Vagina (tissue), 2 donors: ENCODE measurements at regions not wholly inside any gene's neighbourhood (a gene's known extent, or its start where the extent isn't known, plus 50 kb on each side); places are given as distances from the start of the nearest gene placed in this dataset.

Experiments
- DNase-seq, 2 donors: peaks; one replicate each; pipeline ENCODE4 v3.0.0-alpha.2; 2017; ENCODE audit errors: extremely low spot score in 2 of 2
- H3K27ac ChIP-seq: fragments of 200-600 bp; sonication (generic); one replicate; pipeline ENCODE4 v1.5.1; 2019
- H3K27me3 ChIP-seq: fragments of 200-600 bp; sonication (generic); one replicate; pipeline ENCODE4 v1.5.1; 2019
- H3K36me3 ChIP-seq, 2 donors: fragments of 200-600 bp; sonication (generic); one replicate each; pipeline ENCODE4 v1.5.1; 2017 to 2019
- H3K4me1 ChIP-seq: fragments of 200-600 bp; sonication (generic); one replicate; pipeline ENCODE4 v1.5.1; 2019
- H3K4me3 ChIP-seq, 2 donors: fragments of 200-600 bp; sonication (generic); 1 replicate in 1 of 2; 2 replicates in 1 of 2; pipeline ENCODE4 v1.5.1; 2016 to 2019
- H3K9me3 ChIP-seq: fragments of 200-600 bp; sonication (generic); one replicate; pipeline ENCODE4 v1.5.1; 2019
- CTCF ChIP-seq, 3 experiments: fragments of 450-650 bp in 2 of 3; fragments of 200-600 bp in 1 of 3; sonication (generic) in 1 of 3; IDR thresholded peaks; one replicate each; pipeline ENCODE4 v1.5.1; 2017 to 2019; ENCODE audit warnings: antibody characterized with exemption in 3 of 3, mild to moderate bottlenecking in 2 of 3, moderate library complexity in 2 of 3
- POLR2A ChIP-seq, 2 donors: fragments of 450-650 bp; IDR thresholded peaks; one replicate each; pipeline ENCODE4 v1.6.1; 2017; ENCODE audit warnings: antibody characterized with exemption in 2 of 2, mild to moderate bottlenecking in 2 of 2, moderate library complexity in 2 of 2
- POLR2AphosphoS5 ChIP-seq, 2 donors: sonication (generic); formaldehyde crosslinking; IDR thresholded peaks; one replicate each; pipeline ENCODE4 v1.9.0; 2017; ENCODE audit warnings: antibody characterized with exemption in 2 of 2, mild to moderate bottlenecking in 2 of 2, low read depth in 1 of 2; ENCODE audit not compliant: insufficient read depth in 1 of 2
- intact Hi-C: fragments of 100-400 bp; cut with DNase I; formaldehyde crosslinking; loops from one replicate; pipeline ENCODE4 v1.15.1; 2023

- intact Hi-C loops: no loop called here
- no peaks in the 10 kb centered on the region for H3K36me3 ChIP-seq
- H3K9me3 ChIP-seq: no peaks in the 10 kb centered on the region
- H3K27me3 ChIP-seq: no peaks in the 10 kb centered on the region
- no peaks in the 10 kb centered on the region for H3K4me1 ChIP-seq
- TF ChIP-seq POLR2AphosphoS5 (IDR thresholded peaks at IDR 0.05; ENCODE audit: insufficient read depth in 1 of 2, low read depth in 1 of 2) (no peak), CTCF (IDR thresholded peaks at IDR 0.05) (no peak), POLR2A (IDR thresholded peaks at IDR 0.05) (no peak)
- H3K27ac ChIP-seq: no peak overlapping the region
- H3K4me3 ChIP-seq: no peak overlapping the region
- DNase-seq: no peak
These were observed 1323.7 kb upstream of the PIK3C3 start for GRCh38 chr18:40631319-40631718.

GRCh38 chr18:40630496-40630895 is 1324.5 kb upstream of the PIK3C3 start:
- DNase-seq: no peak
- no peaks in the 10 kb centered on the region for H3K36me3 ChIP-seq
- intact Hi-C loops: no loop called here
- H3K4me3 ChIP-seq: no peak overlapping the region
- no peaks in the 10 kb centered on the region for H3K27me3 ChIP-seq
- no peak overlapping the region for H3K27ac ChIP-seq
- no peak for TF ChIP-seq POLR2AphosphoS5 (IDR thresholded peaks at IDR 0.05; ENCODE audit: insufficient read depth in 1 of 2, low read depth in 1 of 2)
- no peak for TF ChIP-seq CTCF (IDR thresholded peaks at IDR 0.05)
- TF ChIP-seq POLR2A (IDR thresholded peaks at IDR 0.05): no peak
- H3K9me3 ChIP-seq: no peaks in the 10 kb centered on the region
- H3K4me1 ChIP-seq: no peaks in the 10 kb centered on the region

DNA sequence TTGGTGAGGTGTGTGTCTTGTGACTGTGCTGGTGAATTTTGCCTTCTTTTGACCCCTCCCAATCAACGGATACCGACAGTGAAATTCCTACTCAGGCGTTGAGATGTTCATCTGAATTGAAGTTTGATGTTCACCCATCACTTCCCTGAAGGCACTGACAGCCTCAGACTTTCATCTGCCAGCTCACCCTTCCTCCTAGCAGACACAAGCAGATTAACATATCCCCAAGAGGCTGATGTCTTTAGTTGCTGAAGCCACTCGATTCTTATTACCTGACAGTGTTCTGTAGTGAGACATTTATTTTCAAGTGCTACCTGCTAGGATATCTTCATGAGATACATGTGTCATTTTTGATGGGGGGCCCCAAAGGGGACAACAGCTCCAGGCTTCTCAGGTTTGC is 1330.1 kb upstream of the PIK3C3 start:
- DNase-seq: no peak
- intact Hi-C loops: no loop called here
- Histone ChIP-seq H3K9me3 (no peaks in the 10 kb centered on the region), H3K36me3 (no peaks in the 10 kb centered on the region), H3K4me1 (no peaks in the 10 kb centered on the region), H3K4me3 (no peak overlapping the region), H3K27me3 (no peaks in the 10 kb centered on the region), H3K27ac (no peak overlapping the region)
- TF ChIP-seq POLR2AphosphoS5 (IDR thresholded peaks at IDR 0.05; ENCODE audit: insufficient read depth in 1 of 2, low read depth in 1 of 2) (no peak), CTCF (IDR thresholded peaks at IDR 0.05) (no peak), POLR2A (IDR thresholded peaks at IDR 0.05) (no peak)

- intact Hi-C loops: no loop called here
- Histone ChIP-seq H3K4me3 (no peak overlapping the region), H3K36me3 (no peaks in the 10 kb centered on the region), H3K27me3 (no peaks in the 10 kb centered on the region), H3K27ac (no peak overlapping the region), H3K9me3 (no peaks in the 10 kb centered on the region), H3K4me1 (no peaks in the 10 kb centered on the region)
- TF ChIP-seq POLR2A (IDR thresholded peaks at IDR 0.05): no peak
- no peak for TF ChIP-seq POLR2AphosphoS5 (IDR thresholded peaks at IDR 0.05; ENCODE audit: insufficient read depth in 1 of 2, low read depth in 1 of 2)
- TF ChIP-seq CTCF (IDR thresholded peaks at IDR 0.05): no peak
- no peak for DNase-seq
These were observed 1341.3 kb upstream of the PIK3C3 start for GRCh38 chr18:40613721-40614120.

GRCh38 chr18:40612356-40612755 is 1342.7 kb upstream of the PIK3C3 start:
- Histone ChIP-seq H3K4me3 (no peak overlapping the region), H3K9me3 (no peaks in the 10 kb centered on the region), H3K27me3 (no peaks in the 10 kb centered on the region), H3K36me3 (no peaks in the 10 kb centered on the region), H3K27ac (no peak overlapping the region), H3K4me1 (no peaks in the 10 kb centered on the region)
- intact Hi-C loops: no loop called here
- DNase-seq: no peak
- no peak for TF ChIP-seq POLR2A (IDR thresholded peaks at IDR 0.05)
- no peak for TF ChIP-seq CTCF (IDR thresholded peaks at IDR 0.05)
- no peak for TF ChIP-seq POLR2AphosphoS5 (IDR thresholded peaks at IDR 0.05; ENCODE audit: insufficient read depth in 1 of 2, low read depth in 1 of 2)
